HG03039 (cell line): ENCODE measurements at regions not wholly inside any gene's neighbourhood (a gene's known extent, or its start where the extent isn't known, plus 50 kb on each side); places are given as distances from the start of the nearest gene placed in this dataset.
"Not testable (repeated sequence)": the region's sequence is repeated elsewhere in the genome, so short reads cannot be mapped to it uniquely, and the experiment has no call there.

Source experiments
- ATAC-seq: cut with Tn5 transposase; IDR thresholded peaks from one replicate; pipeline ENCODE4 v1.9.1; 2021; ENCODE audit warnings: mild to moderate bottlenecking, moderate library complexity; ENCODE audit not compliant: unreplicated experiment

GRCh38 chr6:102742754-102743356 is 1349.3 kb downstream of the GRIK2 start:
- ATAC-seq: no peak

GRCh38 chr6:102742028-102742427 is 1348.5 kb downstream of the GRIK2 start:
- no peak for ATAC-seq

GRCh38 chr6:102736941-102737368 is 1343.4 kb downstream of the GRIK2 start:
- no peak for ATAC-seq

GRCh38 chr6:102732898-102733297 is 1339.4 kb downstream of the GRIK2 start:
- ATAC-seq: no peak

GRCh38 chr6:102722086-102722485 is 1328.6 kb downstream of the GRIK2 start:
- ATAC-seq: not testable (repeated sequence)

GRCh38 chr6:102717737-102718456 is 1324.4 kb downstream of the GRIK2 start:
- no peak for ATAC-seq

- ATAC-seq: no peak
These were observed 1323.7 kb downstream of the GRIK2 start for GRCh38 chr6:102717252-102717651.

GRCh38 chr6:102701019-102701418 is 1307.5 kb downstream of the GRIK2 start:
- ATAC-seq: no peak

GRCh38 chr6:102686461-102686860 is 1293.0 kb downstream of the GRIK2 start:
- ATAC-seq: no peak

GRCh38 chr6:102680413-102680812 is 1286.9 kb downstream of the GRIK2 start:
- ATAC-seq: no peak

GRCh38 chr6:102679865-102680264 is 1286.4 kb downstream of the GRIK2 start:
- no peak for ATAC-seq

- no peak for ATAC-seq
These were observed 1283.7 kb downstream of the GRIK2 start for GRCh38 chr6:102677225-102677624.

GRCh38 chr6:102670735-102671134 is 1277.2 kb downstream of the GRIK2 start:
- no peak for ATAC-seq

- no peak for ATAC-seq
These were observed 1269.3 kb downstream of the GRIK2 start for GRCh38 chr6:102662851-102663250.

- ATAC-seq: no peak
These were observed 1266.8 kb downstream of the GRIK2 start for GRCh38 chr6:102660303-102660702.

- no peak for ATAC-seq
These were observed 1262.3 kb downstream of the GRIK2 start for GRCh38 chr6:102655823-102656222.

GRCh38 chr6:102641426-102641825 is 1247.9 kb downstream of the GRIK2 start:
- ATAC-seq: no peak

- no peak for ATAC-seq
These were observed 1238.4 kb downstream of the GRIK2 start for GRCh38 chr6:102631921-102632320.

GRCh38 chr6:102623201-102623600 is 1229.7 kb downstream of the GRIK2 start:
- no peak for ATAC-seq

GRCh38 chr6:102619585-102619984 is 1226.1 kb downstream of the GRIK2 start:
- no peak for ATAC-seq

GRCh38 chr6:102582569-102582968 is 1189.1 kb downstream of the GRIK2 start:
- no peak for ATAC-seq

GRCh38 chr6:102581378-102582124 is 1188.0 kb downstream of the GRIK2 start:
- no peak for ATAC-seq
